K562 (cell line): ENCODE measurements at regions not wholly inside any gene's neighbourhood (a gene's known extent, or its start where the extent isn't known, plus 50 kb on each side); places are given as distances from the start of the nearest gene placed in this dataset.

Experiments
- ATAC-seq: fragments of 200-7000 bp; cut with Tn5 transposase; 3 replicates; pipeline ENCODE4 v1.9.1; 2020; ENCODE audit warnings: moderate library complexity
- BruUV-seq: library from RNA; stranded (reverse); fragments of 400-500 nt; replicated peaks from 2 replicates; lab custom pipeline; 2021; lab: Mats Ljungman, UMichigan
- CTCF ChIA-PET: fragments of 300-600 bp; formaldehyde crosslinking; extraction: SDS; loops from one replicate; lab custom pipeline; 2021; ENCODE audit warnings: low intra/inter-chr PET ratio; lab: Yijun Ruan, JAX
- POLR2A ChIA-PET: fragments of 300-600, 350-650 bp; sonication (Branson Sonifier 250); formaldehyde crosslinking; extraction: SDS; loops from one replicate; lab custom pipeline; 2021; ENCODE audit warnings: antibody characterized with exemption, inconsistent platforms; lab: Yijun Ruan, JAX
- DNase-seq, 4 experiments: peaks; one replicate each; pipeline versions ENCODE4 v3.0.0 to v3.0.0-alpha.2; 2011 to 2018; ENCODE audit warnings: low spot score in 3 of 4, mixed read lengths in 3 of 4; ENCODE audit errors: extremely low read depth in 1 of 4
- FAIRE-seq: peaks from 2 replicates; lab custom pipeline; 2011; peaks lifted over from hg19 to GRCh38; lab: Jason Lieb, UNC
- H2AFZ ChIP-seq: 2 replicates; pipeline ENCODE4 v1.6.0; 2011; ENCODE audit warnings: low read depth, low read length, control low read depth, inconsistent platforms
- H3K27ac ChIP-seq: fragments of 200-600 bp; 3 replicates; pipeline ENCODE4 v1.8.0; 2011; ENCODE audit warnings: low read depth, mild to moderate bottlenecking, control low read depth, inconsistent platforms, low read length, moderate library complexity, mixed read lengths; ENCODE audit errors: extremely low read depth
- H3K27me3 ChIP-seq, 2 experiments: fragments of 300-600 bp in 1 of 2; 2 replicates in 1 of 2; 3 replicates in 1 of 2; pipeline versions ENCODE4 v1.6.0 to v1.8.0; 2011; ENCODE audit warnings: inconsistent platforms in 2 of 2, low read length in 2 of 2, mild to moderate bottlenecking in 1 of 2, mixed read lengths in 1 of 2, moderate library complexity in 1 of 2; ENCODE audit not compliant: control insufficient read depth in 2 of 2, insufficient read depth in 2 of 2
- H3K36me3 ChIP-seq: fragments of 300-600 bp; 3 replicates; pipeline ENCODE4 v1.8.0; 2011; ENCODE audit warnings: mild to moderate bottlenecking, low read length, inconsistent platforms; ENCODE audit not compliant: control insufficient read depth, insufficient read depth
- H3K4me1 ChIP-seq, 2 experiments: fragments of 200-600 bp in 1 of 2; replicated peaks in 1 of 2; 2 replicates in 1 of 2; 3 replicates in 1 of 2; pipeline versions ENCODE4 v1.5.1 to v1.8.0; 2011; ENCODE audit warnings: inconsistent platforms in 2 of 2, low read length in 2 of 2, mild to moderate bottlenecking in 1 of 2, mixed read lengths in 1 of 2, moderate library complexity in 1 of 2; ENCODE audit not compliant: control insufficient read depth in 2 of 2, insufficient read depth in 2 of 2
- H3K4me2 ChIP-seq: 2 replicates; pipeline ENCODE4 v1.6.1; 2011; ENCODE audit warnings: low read length, control low read depth, inconsistent platforms, mixed read lengths; ENCODE audit not compliant: insufficient read depth
- H3K4me3 ChIP-seq: fragments of 200-600 bp; sonication (generic), shearing (Covaris generic); 2 replicates; pipeline ENCODE4 v1.5.1; 2016; ENCODE audit warnings: control low read depth, inconsistent platforms
- H3K79me2 ChIP-seq: fragments of 200-600 bp; 3 replicates; pipeline ENCODE4 v1.8.0; 2011; ENCODE audit warnings: low read length, inconsistent platforms; ENCODE audit not compliant: control insufficient read depth, insufficient read depth
- H3K9ac ChIP-seq, 2 experiments: 2 replicates each; pipeline versions ENCODE4 v1.6.0 to v1.6.1; 2011; ENCODE audit warnings: low read depth in 2 of 2, low read length in 2 of 2, control low read depth in 1 of 2, inconsistent platforms in 1 of 2, mild to moderate bottlenecking in 1 of 2, mixed read lengths in 1 of 2; ENCODE audit not compliant: insufficient read depth in 1 of 2
- H3K9me1 ChIP-seq: one replicate; pipeline ENCODE4 v1.6.0; 2011; ENCODE audit warnings: inconsistent platforms, mild to moderate bottlenecking, low read length, moderate library complexity; ENCODE audit not compliant: control insufficient read depth, insufficient read depth
- H3K9me3 ChIP-seq: replicated peaks from 2 replicates; pipeline ENCODE4 v1.5.1; 2011; ENCODE audit warnings: low read depth, low read length, inconsistent platforms; ENCODE audit not compliant: control insufficient read depth, insufficient read depth
- H4K20me1 ChIP-seq: replicated peaks from 2 replicates; pipeline ENCODE4 v1.6.1; 2011; ENCODE audit warnings: low read length, inconsistent platforms, mixed read lengths; ENCODE audit not compliant: control insufficient read depth, insufficient read depth
- RUNX1 ChIP-seq: sonication (generic); IDR thresholded peaks from 2 replicates; pipeline ENCODE4 v1.6.1; 2016; ENCODE audit warnings: antibody characterized with exemption, low read depth
- SAFB2 ChIP-seq: fragments of 200-400 bp; formaldehyde crosslinking; IDR thresholded peaks from 2 replicates; pipeline ENCODE4 v1.6.1; 2018; ENCODE audit warnings: borderline replicate concordance, low read length, low read depth, moderate library complexity; ENCODE audit not compliant: severe bottlenecking
- TCF7L2 ChIP-seq: fragments of 150-350 bp; IDR thresholded peaks from 2 replicates; pipeline ENCODE4 v1.6.1; 2016; ENCODE audit warnings: low read depth, mild to moderate bottlenecking, low read length, moderate library complexity
- U2AF2 ChIP-seq: fragments of 200-400 bp; formaldehyde crosslinking; optimal IDR thresholded peaks from 2 replicates; pipeline ENCODE3; 2017; ENCODE audit warnings: low read depth, mild to moderate bottlenecking, low read length
- ZNF140 ChIP-seq: fragments of 250-450 bp; sonication (Bioruptor Pico); IDR thresholded peaks from 2 replicates; pipeline ENCODE4 v1.8.0; 2021; ENCODE audit warnings: moderate library complexity, mild to moderate bottlenecking, inconsistent platforms
- WGBS: fragments of 100-300 bp; shearing (Covaris generic); methylation state at CpG from one replicate; pipeline ENCODE4 v1.1.6; 2016; ENCODE audit warnings: low coverage, mixed read lengths; ENCODE audit not compliant: insufficient coverage; ENCODE audit errors: missing lambda C conversion rate; 5-methylcytosine and 5-hydroxymethylcytosine counted together
- in situ Hi-C: fragments of 300-500 bp; cut with MboI; formaldehyde crosslinking; loops from 4 replicates; pipeline ENCODE4 v1.15.0; 2018; ENCODE audit warnings: inconsistent platforms, mixed read lengths
- intact Hi-C: fragments of 100-400 bp; cut with micrococcal nuclease; formaldehyde crosslinking; loops from 2 replicates; pipeline ENCODE4 v1.14.2; 2022
- TF ChIP-seq, protein P1 (sequence below): fragments of 250-450 bp; sonication (Bioruptor Pico); IDR thresholded peaks from 2 replicates; pipeline ENCODE4 v1.5.0; 2021
- TF ChIP-seq, protein P2 (sequence below): sonication (generic); formaldehyde crosslinking; IDR thresholded peaks from 2 replicates; pipeline ENCODE4 v1.8.1; 2023; ENCODE audit warnings: missing genetic modification reagents, mild to moderate bottlenecking, borderline replicate concordance
- TF ChIP-seq, protein P3 (sequence below): sonication (generic); formaldehyde crosslinking; IDR thresholded peaks from 2 replicates; pipeline ENCODE4 v1.8.0; 2022; ENCODE audit warnings: missing genetic modification reagents, mild to moderate bottlenecking, moderate library complexity, borderline replicate concordance

DNA sequence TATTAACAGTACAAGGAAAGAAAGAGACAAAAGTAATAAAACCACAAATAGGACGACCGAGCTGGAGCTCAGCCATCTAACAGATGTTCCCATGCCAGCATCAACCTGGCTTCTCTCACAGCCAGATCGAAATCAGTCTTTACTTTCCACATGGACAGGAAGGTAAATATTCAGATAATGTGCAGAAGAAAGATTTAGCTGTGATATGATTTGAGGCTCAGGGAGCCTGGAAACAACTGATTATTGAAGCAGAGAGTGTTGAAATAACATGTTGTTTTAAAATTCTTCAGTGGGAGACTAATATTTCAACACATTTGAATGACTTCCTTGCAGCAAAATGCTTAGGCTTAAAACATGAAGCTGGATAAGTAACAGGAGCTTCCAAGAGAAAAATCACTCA lies 546.8 kb downstream of the ETS1 start (continued):
- TF ChIP-seq U2AF2 (no peak), ZNF140 (CRISPR knock-in tag) (no peak), TCF7L2 (no peak), RUNX1 (no peak)
- TF ChIP-seq, protein P1, sequence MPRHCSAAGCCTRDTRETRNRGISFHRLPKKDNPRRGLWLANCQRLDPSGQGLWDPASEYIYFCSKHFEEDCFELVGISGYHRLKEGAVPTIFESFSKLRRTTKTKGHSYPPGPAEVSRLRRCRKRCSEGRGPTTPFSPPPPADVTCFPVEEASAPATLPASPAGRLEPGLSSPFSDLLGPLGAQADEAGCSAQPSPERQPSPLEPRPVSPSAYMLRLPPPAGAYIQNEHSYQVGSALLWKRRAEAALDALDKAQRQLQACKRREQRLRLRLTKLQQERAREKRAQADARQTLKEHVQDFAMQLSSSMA (CRISPR knock-in tag) = no peak
- TF ChIP-seq, all 486 proteins: peak for 0

DNA sequence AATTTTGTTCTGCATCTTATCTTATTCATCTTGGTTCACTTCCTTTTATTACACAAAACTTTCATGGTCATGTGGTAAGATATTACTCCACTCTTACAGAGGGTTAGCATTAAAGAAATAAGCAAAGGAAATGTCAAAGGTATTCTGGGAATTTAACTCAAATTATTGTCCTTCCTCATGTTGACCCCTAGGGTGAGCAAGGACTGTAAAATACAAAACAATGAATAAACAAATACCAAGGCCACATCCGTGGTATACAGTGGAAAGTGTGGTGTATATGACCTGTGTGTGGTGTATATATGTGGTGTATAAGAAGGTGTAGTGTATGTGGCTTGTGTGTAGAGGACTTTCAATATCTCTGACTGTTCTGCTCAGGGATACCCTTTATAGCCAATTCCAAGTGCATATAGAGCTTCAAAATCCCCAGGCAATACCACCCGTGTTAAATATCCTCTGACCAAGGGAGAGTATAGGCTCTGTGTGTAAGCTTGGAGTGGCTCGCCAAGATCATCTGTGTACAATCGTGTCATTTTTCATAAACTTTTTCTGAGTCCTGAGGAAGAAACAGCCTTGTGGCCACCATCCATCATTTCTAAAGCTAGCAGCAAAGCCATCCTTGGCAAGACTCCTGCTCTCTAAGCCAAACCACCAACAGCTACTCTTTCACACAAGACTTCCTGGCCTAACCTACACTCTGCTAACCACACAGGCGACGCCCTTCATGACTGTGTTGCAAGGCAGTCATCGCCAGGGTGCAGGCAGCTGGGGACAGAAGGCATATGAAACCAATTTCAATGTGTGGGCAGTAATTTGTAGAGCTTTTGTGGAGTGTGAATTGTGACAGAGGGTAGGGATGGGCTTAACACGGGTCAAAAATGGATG lies 548.0 kb downstream of the ETS1 start:
- Histone ChIP-seq H3K4me2 (no peak overlapping the region), H3K4me1 (no peaks in the 10 kb centered on the region), H3K9me3 (no peaks in the 10 kb centered on the region), H2AFZ (no peak overlapping the region), H3K36me3 (no peaks in the 10 kb centered on the region), H3K9ac (no peak overlapping the region), H4K20me1 (no peaks in the 10 kb centered on the region), H3K79me2 (no peaks in the 10 kb centered on the region), H3K4me3 (no peak overlapping the region), H3K9me1 (no peaks in the 10 kb centered on the region)
- ATAC-seq = no peak
- CTCF ChIA-PET = no interaction called here
- no TSS peak for BruUV-seq
- 0% methylated on average over 8 of the region's 8 CpGs for WGBS
- DNase-seq = no peak
- intact Hi-C loops = loop anchor here (10.0 kb wide), 1 partner anchor 915 kb away; no protein-coding TSS in a partner anchor
- POLR2A ChIA-PET = no interaction called here
- in situ Hi-C loops = loop anchor here (25.0 kb wide), 2 partner anchors 598 to 798 kb away; no protein-coding TSS in a partner anchor
- no peak for FAIRE-seq
- TF ChIP-seq, protein P2, sequence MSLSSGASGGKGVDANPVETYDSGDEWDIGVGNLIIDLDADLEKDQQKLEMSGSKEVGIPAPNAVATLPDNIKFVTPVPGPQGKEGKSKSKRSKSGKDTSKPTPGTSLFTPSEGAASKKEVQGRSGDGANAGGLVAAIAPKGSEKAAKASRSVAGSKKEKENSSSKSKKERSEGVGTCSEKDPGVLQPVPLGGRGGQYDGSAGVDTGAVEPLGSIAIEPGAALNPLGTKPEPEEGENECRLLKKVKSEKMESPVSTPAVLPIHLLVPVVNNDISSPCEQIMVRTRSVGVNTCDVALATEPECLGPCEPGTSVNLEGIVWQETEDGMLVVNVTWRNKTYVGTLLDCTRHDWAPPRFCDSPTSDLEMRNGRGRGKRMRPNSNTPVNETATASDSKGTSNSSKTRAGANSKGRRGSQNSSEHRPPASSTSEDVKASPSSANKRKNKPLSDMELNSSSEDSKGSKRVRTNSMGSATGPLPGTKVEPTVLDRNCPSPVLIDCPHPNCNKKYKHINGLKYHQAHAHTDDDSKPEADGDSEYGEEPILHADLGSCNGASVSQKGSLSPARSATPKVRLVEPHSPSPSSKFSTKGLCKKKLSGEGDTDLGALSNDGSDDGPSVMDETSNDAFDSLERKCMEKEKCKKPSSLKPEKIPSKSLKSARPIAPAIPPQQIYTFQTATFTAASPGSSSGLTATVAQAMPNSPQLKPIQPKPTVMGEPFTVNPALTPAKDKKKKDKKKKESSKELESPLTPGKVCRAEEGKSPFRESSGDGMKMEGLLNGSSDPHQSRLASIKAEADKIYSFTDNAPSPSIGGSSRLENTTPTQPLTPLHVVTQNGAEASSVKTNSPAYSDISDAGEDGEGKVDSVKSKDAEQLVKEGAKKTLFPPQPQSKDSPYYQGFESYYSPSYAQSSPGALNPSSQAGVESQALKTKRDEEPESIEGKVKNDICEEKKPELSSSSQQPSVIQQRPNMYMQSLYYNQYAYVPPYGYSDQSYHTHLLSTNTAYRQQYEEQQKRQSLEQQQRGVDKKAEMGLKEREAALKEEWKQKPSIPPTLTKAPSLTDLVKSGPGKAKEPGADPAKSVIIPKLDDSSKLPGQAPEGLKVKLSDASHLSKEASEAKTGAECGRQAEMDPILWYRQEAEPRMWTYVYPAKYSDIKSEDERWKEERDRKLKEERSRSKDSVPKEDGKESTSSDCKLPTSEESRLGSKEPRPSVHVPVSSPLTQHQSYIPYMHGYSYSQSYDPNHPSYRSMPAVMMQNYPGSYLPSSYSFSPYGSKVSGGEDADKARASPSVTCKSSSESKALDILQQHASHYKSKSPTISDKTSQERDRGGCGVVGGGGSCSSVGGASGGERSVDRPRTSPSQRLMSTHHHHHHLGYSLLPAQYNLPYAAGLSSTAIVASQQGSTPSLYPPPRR = no peak
- TF ChIP-seq, protein P3, sequence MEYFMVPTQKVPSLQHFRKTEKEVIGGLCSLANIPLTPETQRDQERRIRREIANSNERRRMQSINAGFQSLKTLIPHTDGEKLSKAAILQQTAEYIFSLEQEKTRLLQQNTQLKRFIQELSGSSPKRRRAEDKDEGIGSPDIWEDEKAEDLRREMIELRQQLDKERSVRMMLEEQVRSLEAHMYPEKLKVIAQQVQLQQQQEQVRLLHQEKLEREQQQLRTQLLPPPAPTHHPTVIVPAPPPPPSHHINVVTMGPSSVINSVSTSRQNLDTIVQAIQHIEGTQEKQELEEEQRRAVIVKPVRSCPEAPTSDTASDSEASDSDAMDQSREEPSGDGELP (CRISPR knock-in tag) = no peak
- TF ChIP-seq SAFB2 = no peak
- TF ChIP-seq, all 486 proteins: peak for 0
- no peaks in the 10 kb centered on the region for H3K27me3 ChIP-seq
- no peak overlapping the region for H3K27ac ChIP-seq
